ENCODE measurements at regions not wholly inside any gene's neighbourhood (a gene's known extent, or its start where the extent isn't known, plus 50 kb on each side); places are given as distances from the start of the nearest gene placed in this dataset.

- CTCF ChIA-PET, result no interaction called here
- POLR2A ChIA-PET, result no interaction called here
- Histone ChIP-seq H3K27ac (ENCODE audit: extremely low read depth, low read depth, low read length) (no peak overlapping the region), H3K9me3 (ENCODE audit: control insufficient read depth, insufficient read depth, low read depth, low read length) (no peaks in the 10 kb centered on the region), H3K4me1 (ENCODE audit: control insufficient read depth, insufficient read depth, low read length) (no peaks in the 10 kb centered on the region), H3K36me3 (ENCODE audit: control insufficient read depth in 2 of 2, insufficient read depth in 1 of 2, low read length in 2 of 2) (no peaks in the 10 kb centered on the region), H3K4me3 (ENCODE audit: low read depth, low read length) (no peak overlapping the region)
- TF ChIP-seq ZNF473 (tag by site-specific recombination; IDR thresholded peaks at IDR 0.05) (no peak), KLF16 (tag by site-specific recombination; IDR thresholded peaks at IDR 0.05) (no peak), ZNF747 (tag by site-specific recombination; IDR thresholded peaks at IDR 0.05) (no peak), ZBTB48 (tag by site-specific recombination; IDR thresholded peaks at IDR 0.05) (no peak), ZNF280C (tag by site-specific recombination; IDR thresholded peaks at IDR 0.05) (no peak), ZNF843 (tag by site-specific recombination; IDR thresholded peaks at IDR 0.05) (no peak), ZNF580 (tag by site-specific recombination; IDR thresholded peaks at IDR 0.05) (no peak), ZNF174 (tag by site-specific recombination; IDR thresholded peaks at IDR 0.05) (no peak), GFI1B (tag by site-specific recombination; IDR thresholded peaks at IDR 0.05) (no peak), ZIC2 (tag by site-specific recombination; IDR thresholded peaks at IDR 0.05) (no peak), ZNF112 (tag by site-specific recombination; IDR thresholded peaks at IDR 0.05) (no peak), ZNF266 (tag by site-specific recombination; IDR thresholded peaks at IDR 0.05; ENCODE audit: low read depth) (no peak), ZNF19 (tag by site-specific recombination; IDR thresholded peaks at IDR 0.05; ENCODE audit: low read depth) (no peak), ZXDB (tag by site-specific recombination; IDR thresholded peaks at IDR 0.05) (no peak)
Observed at GRCh38 chr6:159466926-159467325, 226.1 kb downstream of the SOD2 start.

- no peaks in the 10 kb centered on the region for H3K9me3 ChIP-seq (ENCODE audit: control insufficient read depth, insufficient read depth, low read depth, low read length)
- ChIA-PET CTCF (interaction anchor here (1.2 to 2.3 kb wide), 3 partner anchors 9 to 291 kb away, joined by 5 to 15 read pairs (median 6); no protein-coding TSS in a partner anchor), POLR2A (interaction anchor here (0.5 kb wide), 1 partner anchor 9 kb away, joined by 6 read pairs; no protein-coding TSS in a partner anchor)
- no peak for TF ChIP-seq ZNF707 (tag by site-specific recombination; IDR thresholded peaks at IDR 0.05)
- no peak for TF ChIP-seq ZNF560 (tag by site-specific recombination; IDR thresholded peaks at IDR 0.05; ENCODE audit: borderline replicate concordance)
- TF ChIP-seq ZSCAN4 (tag by site-specific recombination; IDR thresholded peaks at IDR 0.05), result no peak
- no peak for TF ChIP-seq ZNF670 (tag by site-specific recombination; IDR thresholded peaks at IDR 0.05; ENCODE audit: low read depth)
- no peak for TF ChIP-seq ZNF114 (tag by site-specific recombination; IDR thresholded peaks at IDR 0.05)
- peaks cover 5% of the 10 kb centered on the region; the same call in 1 of the 2 replicates for H3K4me1 ChIP-seq (ENCODE audit: control insufficient read depth, insufficient read depth, low read length)
- H3K27ac ChIP-seq (ENCODE audit: extremely low read depth, low read depth, low read length), result no peak overlapping the region
- no peaks in the 10 kb centered on the region for H3K36me3 ChIP-seq (ENCODE audit: control insufficient read depth in 2 of 2, insufficient read depth in 1 of 2, low read length in 2 of 2)
- no peak overlapping the region for H3K4me3 ChIP-seq (ENCODE audit: low read depth, low read length)
Observed at GRCh38 chr6:159464816-159465215, 228.2 kb downstream of the SOD2 start.

GRCh38 chr6:159463119-159463829 lies 229.8 kb downstream of the SOD2 start:
- TF ChIP-seq ZSCAN23 (tag by site-specific recombination; IDR thresholded peaks at IDR 0.05), result no peak
- TF ChIP-seq ZNF157 (tag by site-specific recombination; IDR thresholded peaks at IDR 0.05), result no peak
- no peak for TF ChIP-seq ZNF211 (tag by site-specific recombination; IDR thresholded peaks at IDR 0.05; ENCODE audit: low read depth)
- no peak for TF ChIP-seq ZBTB26 (tag by site-specific recombination; optimal IDR thresholded peaks at IDR 0.05)
- TF ChIP-seq ZNF521 (tag by site-specific recombination; IDR thresholded peaks at IDR 0.05), result no peak
- POLR2A ChIA-PET, result no interaction called here
- CTCF ChIA-PET, result interaction anchor here (0.6 to 5.4 kb wide), 19 partner anchors 11 to 443 kb away, joined by 3 to 63 read pairs (median 4); partner anchors contain the start of gene FNDC1
- no peak overlapping the region for H3K4me3 ChIP-seq (ENCODE audit: low read depth, low read length)
- H3K27ac ChIP-seq (ENCODE audit: extremely low read depth, low read depth, low read length), result no peak overlapping the region
- H3K36me3 ChIP-seq (ENCODE audit: control insufficient read depth in 2 of 2, insufficient read depth in 1 of 2, low read length in 2 of 2), result no peaks in the 10 kb centered on the region
- H3K9me3 ChIP-seq (ENCODE audit: control insufficient read depth, insufficient read depth, low read depth, low read length), result no peaks in the 10 kb centered on the region
- peaks cover 5% of the 10 kb centered on the region; the same call in 1 of the 2 replicates for H3K4me1 ChIP-seq (ENCODE audit: control insufficient read depth, insufficient read depth, low read length)

All from HEK293 (cell line).